A549 (cell line): ENCODE measurements at regions not wholly inside any gene's neighbourhood (a gene's known extent, or its start where the extent isn't known, plus 50 kb on each side); places are given as distances from the start of the nearest gene placed in this dataset.

ENCODE experiments used
- FOSL2 ChIP-seq, 2 experiments: fragments of 450-650 bp in 1 of 2; fragments of >200 bp in 1 of 2; sonication (Bioruptor Twin) in 1 of 2; formaldehyde crosslinking; IDR thresholded peaks; 2 replicates each; pipeline versions ENCODE4 v1.5.0 to v1.6.1; 2016 to 2020; ENCODE audit warnings: mild to moderate bottlenecking in 1 of 2, moderate library complexity in 1 of 2
- POLR2A ChIP-seq: IDR thresholded peaks from 2 replicates; pipeline ENCODE4 v1.6.1; 2012; ENCODE audit warnings: mild to moderate bottlenecking, low read length

GRCh38 chr1:17986156-17986555, 121.4 kb upstream of the IGSF21 start:
- TF ChIP-seq FOSL2 (IDR thresholded peaks at IDR 0.05) = no peak
- no peak for TF ChIP-seq FOSL2 (CRISPR knock-in tag; IDR thresholded peaks at IDR 0.05)
- no peak for TF ChIP-seq POLR2A
